ENCODE measurements at regions not wholly inside any gene's neighbourhood (a gene's known extent, or its start where the extent isn't known, plus 50 kb on each side); places are given as distances from the start of the nearest gene placed in this dataset.

DNA sequence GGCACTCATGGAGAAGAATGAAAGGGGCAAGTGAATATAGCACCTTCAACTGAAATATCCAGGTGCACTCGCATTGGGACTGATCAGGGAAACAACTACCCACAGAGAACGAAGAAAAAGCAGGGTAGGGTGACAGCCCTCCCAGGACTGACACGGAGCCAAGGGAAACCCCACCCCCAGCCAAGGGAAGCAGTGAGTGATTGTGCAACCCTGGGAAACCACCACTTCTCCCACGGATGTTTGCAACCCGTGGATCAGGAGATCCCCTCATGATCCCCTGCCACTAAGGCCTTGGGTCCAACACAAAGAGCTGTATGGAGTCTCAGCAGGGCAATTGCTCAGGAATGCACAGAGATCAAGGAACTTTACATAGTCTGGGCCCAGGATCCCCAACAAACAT lies 158.5 kb upstream of the HCCS start:
- no peak for TF ChIP-seq EP300 (IDR thresholded peaks at IDR 0.05)
- TF ChIP-seq, protein P1, sequence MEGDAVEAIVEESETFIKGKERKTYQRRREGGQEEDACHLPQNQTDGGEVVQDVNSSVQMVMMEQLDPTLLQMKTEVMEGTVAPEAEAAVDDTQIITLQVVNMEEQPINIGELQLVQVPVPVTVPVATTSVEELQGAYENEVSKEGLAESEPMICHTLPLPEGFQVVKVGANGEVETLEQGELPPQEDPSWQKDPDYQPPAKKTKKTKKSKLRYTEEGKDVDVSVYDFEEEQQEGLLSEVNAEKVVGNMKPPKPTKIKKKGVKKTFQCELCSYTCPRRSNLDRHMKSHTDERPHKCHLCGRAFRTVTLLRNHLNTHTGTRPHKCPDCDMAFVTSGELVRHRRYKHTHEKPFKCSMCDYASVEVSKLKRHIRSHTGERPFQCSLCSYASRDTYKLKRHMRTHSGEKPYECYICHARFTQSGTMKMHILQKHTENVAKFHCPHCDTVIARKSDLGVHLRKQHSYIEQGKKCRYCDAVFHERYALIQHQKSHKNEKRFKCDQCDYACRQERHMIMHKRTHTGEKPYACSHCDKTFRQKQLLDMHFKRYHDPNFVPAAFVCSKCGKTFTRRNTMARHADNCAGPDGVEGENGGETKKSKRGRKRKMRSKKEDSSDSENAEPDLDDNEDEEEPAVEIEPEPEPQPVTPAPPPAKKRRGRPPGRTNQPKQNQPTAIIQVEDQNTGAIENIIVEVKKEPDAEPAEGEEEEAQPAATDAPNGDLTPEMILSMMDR (IDR thresholded peaks at IDR 0.05), result no peak
